Gastrocnemius medialis (tissue), 4 donors: ENCODE measurements at regions not wholly inside any gene's neighbourhood (a gene's known extent, or its start where the extent isn't known, plus 50 kb on each side); places are given as distances from the start of the nearest gene placed in this dataset.

Experiments
- CTCF ChIP-seq, 5 experiments: fragments of 450-650 bp in 3 of 5; fragments of 200-600 bp in 2 of 5; sonication (generic) in 2 of 5; IDR thresholded peaks in 4 of 5; conservative IDR thresholded peaks in 1 of 5; 1 replicate in 4 of 5; 2 replicates in 1 of 5; pipeline ENCODE4 v1.5.1; 2016 to 2019; ENCODE audit warnings: antibody characterized with exemption in 5 of 5, mild to moderate bottlenecking in 3 of 5, moderate library complexity in 3 of 5
- POLR2A ChIP-seq, 2 donors: fragments of 450-650 bp; IDR thresholded peaks; one replicate each; pipeline ENCODE4 v1.6.1; 2017; ENCODE audit warnings: antibody characterized with exemption in 2 of 2, mild to moderate bottlenecking in 2 of 2, moderate library complexity in 2 of 2

DNA sequence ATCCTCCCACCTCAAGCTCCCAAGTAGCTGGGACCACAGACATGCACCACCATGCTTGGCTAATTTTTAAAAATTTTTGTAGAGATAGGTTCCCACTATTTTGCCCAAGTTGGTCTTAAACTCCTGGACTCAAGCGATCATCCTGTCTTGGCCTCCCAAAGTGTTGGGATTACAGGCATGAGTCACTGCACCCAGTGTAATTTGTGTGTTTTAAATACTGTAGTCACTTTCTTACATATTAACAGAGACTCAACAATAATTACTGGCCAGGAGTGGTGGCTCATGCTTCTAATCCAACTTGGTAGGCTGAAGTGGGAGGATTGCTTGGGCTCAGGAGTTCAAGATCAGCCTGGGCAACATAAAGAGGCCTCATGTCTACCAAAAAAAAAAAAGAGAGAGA, 293.0 kb downstream of the RDH14 start:
- TF ChIP-seq CTCF (IDR thresholded peaks at IDR 0.05 in 4 of 5, conservative IDR thresholded peaks at IDR 0.05 in 1 of 5), result no peak
- TF ChIP-seq POLR2A (IDR thresholded peaks at IDR 0.05), result no peak
